Vagina (tissue), 2 donors: ENCODE measurements at regions not wholly inside any gene's neighbourhood (a gene's known extent, or its start where the extent isn't known, plus 50 kb on each side); places are given as distances from the start of the nearest gene placed in this dataset.

Experiments used
- DNase-seq, 2 donors: peaks; one replicate each; pipeline ENCODE4 v3.0.0-alpha.2; 2017; ENCODE audit errors: extremely low spot score in 2 of 2
- H3K27ac ChIP-seq: fragments of 200-600 bp; sonication (generic); one replicate; pipeline ENCODE4 v1.5.1; 2019
- H3K27me3 ChIP-seq: fragments of 200-600 bp; sonication (generic); one replicate; pipeline ENCODE4 v1.5.1; 2019
- H3K36me3 ChIP-seq, 2 donors: fragments of 200-600 bp; sonication (generic); one replicate each; pipeline ENCODE4 v1.5.1; 2017 to 2019
- H3K4me1 ChIP-seq: fragments of 200-600 bp; sonication (generic); one replicate; pipeline ENCODE4 v1.5.1; 2019
- H3K4me3 ChIP-seq, 2 donors: fragments of 200-600 bp; sonication (generic); 1 replicate in 1 of 2; 2 replicates in 1 of 2; pipeline ENCODE4 v1.5.1; 2016 to 2019
- H3K9me3 ChIP-seq: fragments of 200-600 bp; sonication (generic); one replicate; pipeline ENCODE4 v1.5.1; 2019
- POLR2A ChIP-seq, 2 donors: fragments of 450-650 bp; IDR thresholded peaks; one replicate each; pipeline ENCODE4 v1.6.1; 2017; ENCODE audit warnings: antibody characterized with exemption in 2 of 2, mild to moderate bottlenecking in 2 of 2, moderate library complexity in 2 of 2
- POLR2AphosphoS5 ChIP-seq, 2 donors: sonication (generic); formaldehyde crosslinking; IDR thresholded peaks; one replicate each; pipeline ENCODE4 v1.9.0; 2017; ENCODE audit warnings: antibody characterized with exemption in 2 of 2, mild to moderate bottlenecking in 2 of 2, low read depth in 1 of 2; ENCODE audit not compliant: insufficient read depth in 1 of 2
- intact Hi-C: fragments of 100-400 bp; cut with DNase I; formaldehyde crosslinking; loops from one replicate; pipeline ENCODE4 v1.15.1; 2023
- TF ChIP-seq, protein P1 (sequence below), 3 experiments: fragments of 450-650 bp in 2 of 3; fragments of 200-600 bp in 1 of 3; sonication (generic) in 1 of 3; IDR thresholded peaks; one replicate each; pipeline ENCODE4 v1.5.1; 2017 to 2019; ENCODE audit warnings: antibody characterized with exemption in 3 of 3, mild to moderate bottlenecking in 2 of 3, moderate library complexity in 2 of 3

DNA sequence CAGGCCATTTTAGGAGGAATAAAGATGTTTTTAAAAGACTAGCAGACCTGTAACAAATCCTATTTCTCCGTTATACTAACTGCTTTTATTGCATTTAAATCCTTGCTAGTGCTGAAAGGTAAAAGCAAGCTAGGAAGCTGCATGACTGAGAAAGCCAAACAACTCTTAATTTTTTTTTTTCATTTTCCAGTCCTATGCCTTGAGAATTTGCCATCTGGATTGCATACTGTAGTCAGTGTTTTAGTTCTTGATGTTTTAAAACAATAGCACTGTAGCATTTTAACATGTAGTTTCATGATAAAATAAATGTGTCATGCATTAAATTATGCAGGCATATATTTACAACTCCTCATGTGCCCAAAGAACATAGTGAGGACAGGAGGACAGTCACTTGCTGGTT lies 108.4 kb upstream of the FGF10 start:
- H3K9me3 ChIP-seq: no peaks in the 10 kb centered on the region
- intact Hi-C loops: no loop called here
- H3K27ac ChIP-seq: no peak overlapping the region
- no peak overlapping the region for H3K4me3 ChIP-seq
- H3K36me3 ChIP-seq: no peaks in the 10 kb centered on the region
- no peaks in the 10 kb centered on the region for H3K4me1 ChIP-seq
- TF ChIP-seq, protein P1, sequence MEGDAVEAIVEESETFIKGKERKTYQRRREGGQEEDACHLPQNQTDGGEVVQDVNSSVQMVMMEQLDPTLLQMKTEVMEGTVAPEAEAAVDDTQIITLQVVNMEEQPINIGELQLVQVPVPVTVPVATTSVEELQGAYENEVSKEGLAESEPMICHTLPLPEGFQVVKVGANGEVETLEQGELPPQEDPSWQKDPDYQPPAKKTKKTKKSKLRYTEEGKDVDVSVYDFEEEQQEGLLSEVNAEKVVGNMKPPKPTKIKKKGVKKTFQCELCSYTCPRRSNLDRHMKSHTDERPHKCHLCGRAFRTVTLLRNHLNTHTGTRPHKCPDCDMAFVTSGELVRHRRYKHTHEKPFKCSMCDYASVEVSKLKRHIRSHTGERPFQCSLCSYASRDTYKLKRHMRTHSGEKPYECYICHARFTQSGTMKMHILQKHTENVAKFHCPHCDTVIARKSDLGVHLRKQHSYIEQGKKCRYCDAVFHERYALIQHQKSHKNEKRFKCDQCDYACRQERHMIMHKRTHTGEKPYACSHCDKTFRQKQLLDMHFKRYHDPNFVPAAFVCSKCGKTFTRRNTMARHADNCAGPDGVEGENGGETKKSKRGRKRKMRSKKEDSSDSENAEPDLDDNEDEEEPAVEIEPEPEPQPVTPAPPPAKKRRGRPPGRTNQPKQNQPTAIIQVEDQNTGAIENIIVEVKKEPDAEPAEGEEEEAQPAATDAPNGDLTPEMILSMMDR (IDR thresholded peaks at IDR 0.05): no peak
- TF ChIP-seq POLR2AphosphoS5 (IDR thresholded peaks at IDR 0.05; ENCODE audit: insufficient read depth in 1 of 2, low read depth in 1 of 2): no peak
- no peak for TF ChIP-seq POLR2A (IDR thresholded peaks at IDR 0.05)
- DNase-seq: no peak
- no peaks in the 10 kb centered on the region for H3K27me3 ChIP-seq

DNA sequence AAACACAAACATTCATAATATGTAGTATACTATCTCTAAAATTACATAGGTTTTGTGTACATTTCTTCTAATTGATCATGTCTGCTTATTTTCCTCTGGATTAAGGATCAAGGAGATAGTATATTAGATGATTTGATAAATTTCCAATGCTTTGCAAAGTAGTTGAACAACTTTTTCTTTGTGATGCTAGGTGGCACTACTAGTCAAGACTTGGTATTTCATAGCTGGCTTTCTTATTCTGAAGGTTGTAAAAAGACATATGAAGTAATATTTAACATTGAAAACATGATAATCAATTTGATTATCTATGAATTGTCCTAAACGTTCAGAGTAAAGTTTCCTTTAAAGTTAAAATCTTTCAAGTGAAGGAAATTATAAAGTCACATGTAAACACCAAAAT lies 106.1 kb upstream of the FGF10 start:
- no peak for DNase-seq
- Histone ChIP-seq H3K36me3 (no peaks in the 10 kb centered on the region), H3K27me3 (no peaks in the 10 kb centered on the region), H3K4me1 (no peaks in the 10 kb centered on the region), H3K27ac (no peak overlapping the region), H3K4me3 (no peak overlapping the region), H3K9me3 (no peaks in the 10 kb centered on the region)
- TF ChIP-seq POLR2AphosphoS5 (IDR thresholded peaks at IDR 0.05; ENCODE audit: insufficient read depth in 1 of 2, low read depth in 1 of 2): no peak
- TF ChIP-seq, protein P1 (IDR thresholded peaks at IDR 0.05): no peak
- TF ChIP-seq POLR2A (IDR thresholded peaks at IDR 0.05): no peak
- intact Hi-C loops: no loop called here

DNA sequence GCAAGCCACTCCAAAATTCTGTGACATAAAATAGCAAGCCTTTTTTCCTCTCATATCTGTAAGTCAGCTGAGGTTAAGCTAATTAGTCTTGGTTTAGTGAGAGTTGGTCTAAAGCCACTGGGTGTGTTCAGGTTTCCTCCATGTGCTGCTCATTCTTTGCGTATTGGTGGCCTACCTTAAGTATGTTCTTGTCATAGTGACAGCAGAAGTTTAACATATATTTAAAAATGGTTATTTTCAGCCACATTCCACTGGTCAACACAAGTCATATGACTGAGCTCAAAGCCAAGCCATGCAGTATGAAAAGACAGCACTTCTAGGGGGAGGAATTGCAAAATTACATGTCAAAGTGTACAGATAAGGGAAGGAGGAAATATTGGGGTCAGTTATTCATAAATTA lies 100.5 kb upstream of the FGF10 start:
- no peaks in the 10 kb centered on the region for H3K4me1 ChIP-seq
- H3K4me3 ChIP-seq: no peak overlapping the region
- no peaks in the 10 kb centered on the region for H3K36me3 ChIP-seq
- intact Hi-C loops: no loop called here
- TF ChIP-seq, protein P1 (IDR thresholded peaks at IDR 0.05): no peak
- TF ChIP-seq POLR2AphosphoS5 (IDR thresholded peaks at IDR 0.05; ENCODE audit: insufficient read depth in 1 of 2, low read depth in 1 of 2): no peak
- no peak for TF ChIP-seq POLR2A (IDR thresholded peaks at IDR 0.05)
- H3K27me3 ChIP-seq: no peaks in the 10 kb centered on the region
- no peak for DNase-seq
- no peak overlapping the region for H3K27ac ChIP-seq
- H3K9me3 ChIP-seq: no peaks in the 10 kb centered on the region

DNA sequence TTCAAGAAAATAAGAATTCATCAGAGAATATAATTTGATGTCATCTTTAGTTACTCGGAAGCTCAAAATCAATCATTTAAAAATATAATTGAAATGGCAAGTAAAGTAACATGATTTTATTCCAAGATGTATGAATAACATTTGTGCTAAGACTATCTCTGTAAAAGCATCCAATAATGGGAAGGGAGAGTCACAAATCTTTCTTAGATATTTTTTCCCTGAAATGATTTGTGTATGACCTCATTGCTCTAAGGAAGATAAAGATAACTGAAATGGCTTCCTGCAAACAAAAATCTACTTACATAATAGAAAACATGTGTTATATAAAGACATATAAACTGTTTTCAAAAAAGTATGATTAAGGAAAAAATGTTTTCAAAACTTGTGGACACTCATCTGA lies 97.4 kb upstream of the FGF10 start:
- H3K4me1 ChIP-seq: no peaks in the 10 kb centered on the region
- H3K27me3 ChIP-seq: no peaks in the 10 kb centered on the region
- intact Hi-C loops: no loop called here
- H3K27ac ChIP-seq: no peak overlapping the region
- H3K36me3 ChIP-seq: no peaks in the 10 kb centered on the region
- H3K4me3 ChIP-seq: no peak overlapping the region
- DNase-seq: no peak
- TF ChIP-seq POLR2AphosphoS5 (IDR thresholded peaks at IDR 0.05; ENCODE audit: insufficient read depth in 1 of 2, low read depth in 1 of 2): no peak
- TF ChIP-seq, protein P1 (IDR thresholded peaks at IDR 0.05): no peak
- no peak for TF ChIP-seq POLR2A (IDR thresholded peaks at IDR 0.05)
- H3K9me3 ChIP-seq: no peaks in the 10 kb centered on the region

DNA sequence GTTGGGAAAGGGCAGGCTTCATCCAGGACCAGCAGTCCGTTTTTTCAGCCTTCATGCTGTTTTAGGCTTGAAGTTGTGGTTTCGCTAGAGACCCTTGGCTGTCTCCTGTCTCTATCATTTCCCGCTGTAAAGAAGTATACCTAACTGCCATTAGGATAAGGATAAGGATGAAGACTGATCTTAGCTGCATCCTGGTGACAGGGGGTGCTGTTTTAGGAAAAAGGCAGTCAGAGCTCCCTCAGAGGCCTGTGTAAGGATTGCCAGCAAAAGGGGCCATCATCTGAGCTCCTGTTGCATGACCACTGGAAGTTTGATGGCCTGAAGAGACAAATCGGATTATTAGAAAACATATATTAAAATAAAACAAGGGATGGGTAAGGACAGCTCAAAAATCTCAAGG lies 64.8 kb upstream of the FGF10 start:
- TF ChIP-seq POLR2A (IDR thresholded peaks at IDR 0.05) (no peak), POLR2AphosphoS5 (IDR thresholded peaks at IDR 0.05; ENCODE audit: insufficient read depth in 1 of 2, low read depth in 1 of 2) (no peak)
- TF ChIP-seq, protein P1 (IDR thresholded peaks at IDR 0.05): no peak
- no peaks in the 10 kb centered on the region for H3K9me3 ChIP-seq
- no peak overlapping the region for H3K4me3 ChIP-seq
- H3K27ac ChIP-seq: no peak overlapping the region
- H3K36me3 ChIP-seq: no peaks in the 10 kb centered on the region
- intact Hi-C loops: no loop called here
- DNase-seq: no peak
- H3K27me3 ChIP-seq: no peaks in the 10 kb centered on the region
- H3K4me1 ChIP-seq: no peaks in the 10 kb centered on the region
